Kasumi-1 (cell line): ENCODE measurements at regions not wholly inside any gene's neighbourhood (a gene's known extent, or its start where the extent isn't known, plus 50 kb on each side); places are given as distances from the start of the nearest gene placed in this dataset.
"Not testable (repeated sequence)": the region's sequence is repeated elsewhere in the genome, so short reads cannot be mapped to it uniquely, and the experiment has no call there.

Source experiments
- DNase-seq, 2 experiments: peaks; one replicate each; lab custom pipeline; 2025; lab: John Stamatoyannopoulos, UW

DNA sequence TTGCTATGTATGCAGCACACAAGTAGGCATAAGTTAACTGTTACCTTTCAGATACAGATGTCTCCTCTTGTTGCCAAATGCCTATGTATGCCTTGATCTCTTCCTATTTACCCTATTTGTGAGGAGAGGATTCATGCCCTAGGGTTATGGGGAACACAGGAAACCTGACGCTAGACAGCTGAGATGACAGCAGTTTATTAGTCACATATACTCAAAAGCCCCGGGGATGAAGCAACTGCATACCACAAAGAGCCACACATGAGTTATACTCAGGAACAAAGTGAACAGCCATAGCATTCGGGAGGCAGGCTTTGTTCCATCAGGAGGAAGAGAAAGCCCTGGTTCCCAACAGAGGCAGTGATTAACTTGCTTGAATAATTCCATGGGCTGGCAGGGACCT lies 1011.7 kb upstream of the PCDH7 start:
- DNase-seq: peak in 1 of 2 experiments; percentile 6

DNA sequence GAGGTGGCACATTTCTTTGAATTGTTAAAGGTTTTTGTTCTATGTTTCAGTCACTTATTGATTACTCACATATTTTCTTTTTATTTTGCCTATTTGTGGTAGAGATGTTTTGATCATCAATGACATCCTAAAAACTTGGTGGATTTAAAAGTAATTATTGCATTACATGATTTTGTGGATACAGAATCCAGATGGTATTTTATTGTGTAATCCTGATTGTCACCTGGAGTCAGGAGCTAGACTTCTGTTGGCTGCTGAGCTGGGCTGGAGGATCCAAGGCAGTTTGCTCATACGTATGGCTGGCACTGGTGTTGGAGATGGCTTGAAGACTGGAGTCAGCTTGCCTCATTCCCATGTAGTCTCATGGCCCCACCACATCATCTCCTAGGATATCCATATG lies 1009.6 kb upstream of the PCDH7 start:
- no peak for DNase-seq

DNA sequence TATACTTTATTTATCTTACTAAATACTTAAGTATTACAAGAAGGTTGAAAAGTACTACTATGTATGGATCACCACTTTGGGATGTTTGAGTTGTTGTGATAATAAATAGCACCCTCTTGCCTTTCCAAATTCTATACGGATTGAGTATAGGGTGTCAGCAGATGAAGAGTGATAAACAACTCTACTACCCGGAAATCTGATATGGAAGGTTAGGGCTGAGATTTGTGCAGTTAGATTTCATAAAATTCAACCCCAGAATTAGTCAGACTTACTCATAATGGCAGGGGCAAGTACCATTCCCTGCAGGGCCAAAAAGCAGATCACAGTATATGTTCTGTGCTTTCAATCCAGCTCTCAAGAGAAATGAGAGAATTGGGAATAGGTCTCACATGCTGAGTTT lies 1008.9 kb upstream of the PCDH7 start:
- DNase-seq: no peak

DNA sequence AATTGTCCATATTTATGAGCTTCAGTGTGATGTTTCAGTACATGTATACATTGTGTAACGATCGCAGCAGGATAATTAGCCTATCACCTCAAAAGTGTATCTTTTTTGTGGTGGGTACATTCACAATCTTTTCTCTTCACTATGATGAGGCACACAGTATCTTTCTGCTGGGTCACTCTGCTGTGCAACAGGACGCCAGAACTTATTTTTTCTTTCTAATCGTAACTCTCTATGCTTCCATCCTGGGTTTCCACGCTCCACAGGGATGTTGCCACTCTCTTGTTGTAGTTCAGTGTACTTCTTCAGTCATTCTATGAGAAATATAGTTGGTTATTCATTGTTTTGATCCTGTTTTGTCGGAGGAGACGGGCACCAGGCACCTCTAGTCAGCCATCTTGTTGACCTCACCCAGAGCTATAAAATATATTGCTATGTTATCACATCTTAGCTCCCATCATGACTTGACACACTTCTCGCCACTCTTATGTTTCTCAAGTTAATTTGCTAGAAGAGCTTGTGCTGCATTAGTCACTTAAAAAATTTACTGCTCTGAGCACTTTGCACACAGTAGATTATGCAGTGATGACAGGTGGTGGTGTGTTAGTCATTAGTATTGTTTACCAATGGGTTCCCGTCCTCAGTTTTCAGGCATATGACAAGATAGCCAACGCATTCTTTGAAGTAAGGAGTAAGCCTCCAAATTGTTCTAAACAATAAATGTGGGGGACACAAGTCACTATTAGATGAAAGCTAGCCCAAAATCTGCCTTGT lies 1002.7 kb upstream of the PCDH7 start:
- DNase-seq: no peak

DNA sequence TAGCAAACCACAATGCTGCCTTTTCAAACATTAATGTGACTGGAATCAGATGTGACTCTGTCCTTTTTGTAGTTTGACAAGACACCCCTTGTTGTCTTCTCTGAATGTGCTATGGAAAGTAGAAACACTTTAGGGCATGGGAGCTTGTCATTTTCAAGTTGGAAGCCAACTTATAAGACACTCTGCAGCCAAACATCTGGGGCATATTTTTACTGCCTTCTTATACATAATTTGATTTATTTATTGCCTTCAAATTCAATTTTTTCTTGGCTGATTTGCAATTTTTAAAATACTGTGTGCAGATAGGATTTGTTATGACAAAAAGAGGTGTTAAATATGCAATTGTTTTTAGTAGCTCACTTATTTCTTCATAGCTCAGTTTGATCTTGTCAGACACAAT lies 1002.0 kb upstream of the PCDH7 start:
- no peak for DNase-seq

DNA sequence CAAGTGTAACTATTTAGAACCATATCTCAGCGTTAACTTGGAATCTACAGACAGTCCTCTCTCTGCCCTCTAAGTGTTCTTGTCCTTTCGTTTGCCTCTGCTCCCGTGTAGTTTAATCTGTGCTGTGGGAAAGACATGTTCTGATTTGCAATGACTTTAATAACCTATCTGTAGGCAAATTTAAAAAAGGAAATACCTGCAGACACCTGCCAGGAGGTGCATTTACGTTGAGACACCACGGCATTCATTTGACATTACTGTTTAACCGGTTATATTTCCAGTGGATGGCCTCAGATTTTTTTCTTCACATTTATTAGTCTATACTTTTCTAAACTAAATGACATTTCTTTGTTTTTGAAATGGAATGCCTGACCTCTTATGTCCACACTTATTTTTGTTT lies 997.9 kb upstream of the PCDH7 start:
- no peak for DNase-seq

DNA sequence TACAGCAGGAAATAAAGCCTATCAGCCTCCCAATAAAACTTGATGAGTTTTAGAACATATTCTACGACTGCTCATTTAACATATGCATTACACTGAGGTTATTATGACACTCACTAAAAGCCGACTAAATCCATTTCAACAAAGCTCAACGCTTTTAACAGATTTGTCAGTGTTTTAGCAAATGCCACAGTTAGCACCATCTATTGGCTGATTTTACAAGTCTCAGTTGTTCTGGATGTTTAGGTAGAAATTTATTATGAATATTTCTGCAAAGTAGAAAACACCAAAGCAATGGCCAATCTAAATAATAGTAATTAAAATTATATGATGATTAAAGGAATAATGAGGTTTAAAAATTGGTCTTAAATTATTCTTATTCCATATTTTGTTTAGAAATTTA lies 993.2 kb upstream of the PCDH7 start:
- no peak for DNase-seq

DNA sequence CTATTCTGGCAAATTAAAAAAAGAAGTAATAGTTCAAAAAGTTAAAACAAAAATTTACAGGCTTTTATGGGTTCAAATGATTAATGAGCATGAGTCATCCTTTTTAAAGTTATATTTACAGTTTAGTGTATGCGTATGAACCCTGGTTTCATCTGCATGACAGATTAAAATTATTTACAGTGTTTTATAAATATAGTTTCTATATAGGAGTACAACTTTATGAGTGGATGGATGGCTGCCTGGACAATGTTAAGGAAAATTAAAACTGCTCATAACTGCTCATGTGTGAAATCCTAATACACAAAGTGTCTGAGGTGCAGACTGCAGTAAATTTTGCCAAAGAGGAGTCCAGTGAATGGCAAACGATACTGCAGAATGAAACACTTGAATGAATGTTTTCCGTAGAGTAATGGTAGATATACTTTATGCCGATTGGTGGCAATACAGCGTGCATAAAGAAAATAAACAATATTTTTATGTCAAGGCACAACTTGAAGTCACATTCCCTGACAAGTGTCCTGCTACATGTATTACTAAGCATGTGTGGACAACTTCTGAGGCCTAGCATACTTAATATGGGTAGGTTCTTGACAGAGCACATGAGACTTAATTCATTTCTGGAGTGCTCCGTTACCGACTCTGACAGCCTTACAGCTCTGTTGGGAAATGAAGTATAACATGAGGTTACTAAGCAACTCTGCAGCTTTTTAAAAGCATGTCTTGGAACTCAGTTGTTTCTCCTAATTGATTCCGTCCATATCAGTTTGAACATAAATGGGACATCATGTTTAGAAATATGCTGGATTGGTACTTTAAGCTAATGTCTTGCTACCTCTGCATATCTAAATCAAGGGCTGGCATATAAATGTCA lies 985.6 kb upstream of the PCDH7 start:
- no peak for DNase-seq

DNA sequence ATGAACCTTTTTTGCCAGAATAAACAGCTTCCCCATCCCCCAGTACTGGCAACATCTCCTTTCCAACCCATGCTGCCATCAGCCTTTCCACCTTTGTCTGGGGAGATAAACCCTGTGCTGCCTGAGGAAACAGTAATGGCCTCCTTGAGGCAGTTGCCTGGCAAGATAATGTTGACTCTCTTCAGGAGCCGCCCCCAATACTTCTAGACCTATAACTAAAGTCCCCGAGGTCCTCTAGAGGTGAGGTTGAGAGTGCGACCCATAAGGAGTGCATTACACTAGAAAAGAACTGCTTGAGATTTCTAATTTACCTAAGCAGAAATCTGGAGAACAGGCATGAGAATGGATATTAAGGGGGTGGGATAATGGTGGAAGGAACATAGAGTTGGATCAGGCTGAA lies 963.2 kb upstream of the PCDH7 start:
- no peak for DNase-seq

DNA sequence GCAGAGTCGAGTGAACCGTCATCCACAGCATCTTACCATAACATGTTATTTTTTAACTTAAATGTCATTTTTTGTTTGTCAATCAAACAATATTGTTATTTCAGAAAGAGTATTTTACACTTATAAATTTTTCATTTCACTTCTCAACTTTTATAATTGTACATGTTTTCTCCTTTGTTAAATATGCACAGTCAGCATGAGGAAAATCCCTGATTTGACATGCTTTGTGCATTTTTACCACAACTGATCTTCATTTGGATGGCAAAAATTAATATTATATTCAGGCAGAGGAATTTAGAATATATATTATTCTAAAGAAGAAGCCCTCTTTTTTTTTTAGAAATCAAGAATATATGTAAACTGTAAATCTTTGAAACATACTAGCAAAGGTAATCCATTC lies 958.0 kb upstream of the PCDH7 start:
- no peak for DNase-seq

DNA sequence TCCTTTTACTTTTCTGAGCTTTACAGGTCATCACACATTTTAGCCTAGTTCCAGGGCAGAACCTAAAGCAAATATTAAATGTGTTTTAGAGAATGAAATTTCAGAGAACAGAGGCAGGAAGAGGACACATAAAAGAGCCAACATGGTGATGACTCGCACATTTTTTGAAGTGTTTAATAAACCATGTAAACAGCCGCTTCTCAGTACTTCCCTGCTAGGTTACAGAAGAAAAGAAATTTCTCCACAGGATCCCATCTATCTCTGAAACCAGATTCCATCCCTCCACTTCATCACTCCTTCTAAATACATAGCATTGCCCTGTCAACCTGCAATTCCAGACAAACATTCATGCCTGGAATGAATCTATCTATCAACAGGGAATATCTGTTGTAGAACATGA lies 949.5 kb upstream of the PCDH7 start:
- DNase-seq: no peak

DNA sequence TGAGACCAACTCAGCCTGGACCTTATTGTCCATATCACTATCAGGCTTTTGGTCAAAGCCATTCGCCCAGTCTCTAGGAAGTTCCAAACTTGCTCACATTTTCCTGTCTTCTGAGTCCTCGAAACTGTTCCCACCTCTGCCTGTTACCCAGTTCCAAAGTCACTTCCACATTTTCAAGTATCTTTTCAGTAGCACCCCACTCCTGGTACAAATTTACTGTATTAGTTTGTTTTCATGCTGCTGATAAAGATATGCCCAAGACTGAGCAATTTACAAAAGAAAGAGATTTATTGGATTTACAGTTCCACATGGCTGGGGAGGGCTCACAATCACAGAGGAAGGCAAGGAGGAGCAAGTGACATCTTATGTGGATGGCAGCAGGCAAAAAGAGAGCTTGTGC lies 932.0 kb upstream of the PCDH7 start:
- DNase-seq: not testable (repeated sequence)

DNA sequence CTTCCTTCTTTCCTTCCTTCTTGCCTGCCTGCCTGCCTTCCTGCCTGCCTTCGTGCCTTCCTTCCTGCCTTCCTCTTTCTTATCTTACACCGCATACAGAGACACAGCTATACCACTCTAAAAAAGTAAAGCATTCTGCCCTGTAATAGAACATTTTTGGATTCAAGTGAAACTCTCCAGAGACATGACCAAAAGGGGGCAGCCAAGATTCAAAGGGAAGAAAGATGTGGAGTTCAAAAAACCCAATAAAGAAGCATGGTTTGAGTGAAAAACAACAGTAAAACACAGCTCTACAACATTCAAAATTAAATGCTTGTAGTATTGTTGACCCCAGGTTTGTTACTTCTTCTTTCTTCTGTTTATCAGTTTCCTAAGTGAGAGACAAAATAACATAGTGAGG lies 914.9 kb upstream of the PCDH7 start:
- peak; percentile 1 to 32 for DNase-seq

DNA sequence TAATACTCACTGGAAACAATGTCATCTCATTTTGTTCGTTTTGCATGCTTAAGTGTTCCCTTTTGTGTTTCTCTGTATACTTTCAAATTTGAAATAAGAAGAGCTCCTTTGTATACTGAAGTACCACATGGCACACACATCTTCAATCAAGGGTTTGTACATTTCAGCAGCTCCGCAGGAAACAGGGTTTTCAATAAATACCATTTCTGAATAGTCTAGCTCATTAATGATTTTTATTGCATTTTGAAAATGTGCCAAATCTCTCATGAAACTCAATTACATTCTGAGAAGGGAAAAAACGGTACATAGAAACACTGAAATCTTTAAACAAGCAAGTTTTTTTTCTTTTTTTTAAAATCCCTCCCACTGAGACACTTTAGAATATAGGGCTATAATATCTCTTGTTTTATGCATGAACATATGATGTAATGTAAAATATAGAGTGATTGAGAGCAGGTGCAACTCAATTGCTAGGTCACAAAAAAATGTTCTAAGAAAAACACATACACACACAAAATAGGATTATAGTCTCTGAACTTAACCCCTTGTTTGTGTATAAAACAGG lies 914.2 kb upstream of the PCDH7 start:
- no peak for DNase-seq

DNA sequence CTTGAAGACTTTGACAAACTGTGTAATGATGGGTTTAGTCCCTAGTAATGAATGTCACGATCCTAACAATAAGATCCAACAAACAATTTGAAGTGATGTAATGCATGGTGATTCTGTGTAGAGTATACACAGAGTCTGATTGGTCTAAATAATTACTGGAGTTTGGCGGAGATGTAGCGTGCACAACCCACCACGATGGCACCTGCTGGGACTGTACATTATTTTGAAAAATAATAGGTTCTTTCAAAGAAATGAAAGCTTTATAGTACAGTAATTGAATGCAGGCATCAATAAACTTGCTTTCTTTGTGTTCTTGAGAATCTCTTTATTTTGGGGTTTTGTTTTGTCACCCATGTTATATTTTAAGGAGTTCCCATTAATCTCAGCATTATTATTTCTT lies 902.2 kb upstream of the PCDH7 start:
- DNase-seq: no peak

DNA sequence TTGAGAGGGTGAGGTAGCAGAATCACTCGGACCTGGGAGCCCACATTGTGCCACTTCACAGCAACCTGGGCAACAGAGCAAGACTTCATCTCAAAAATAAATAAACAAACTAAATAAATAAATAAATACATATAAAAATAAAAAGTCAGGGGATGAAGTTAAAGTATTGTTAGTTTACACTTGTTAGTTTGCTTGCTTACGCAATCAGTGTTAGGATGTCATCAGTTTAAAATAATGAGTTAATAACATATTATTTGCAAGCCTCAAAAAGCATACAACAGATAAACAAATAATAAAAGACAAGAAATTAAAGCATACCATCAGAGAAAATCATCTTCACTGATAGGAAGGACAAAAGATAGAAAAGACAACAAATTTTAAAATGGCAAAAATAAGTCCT lies 891.1 kb upstream of the PCDH7 start:
- DNase-seq: no peak

DNA sequence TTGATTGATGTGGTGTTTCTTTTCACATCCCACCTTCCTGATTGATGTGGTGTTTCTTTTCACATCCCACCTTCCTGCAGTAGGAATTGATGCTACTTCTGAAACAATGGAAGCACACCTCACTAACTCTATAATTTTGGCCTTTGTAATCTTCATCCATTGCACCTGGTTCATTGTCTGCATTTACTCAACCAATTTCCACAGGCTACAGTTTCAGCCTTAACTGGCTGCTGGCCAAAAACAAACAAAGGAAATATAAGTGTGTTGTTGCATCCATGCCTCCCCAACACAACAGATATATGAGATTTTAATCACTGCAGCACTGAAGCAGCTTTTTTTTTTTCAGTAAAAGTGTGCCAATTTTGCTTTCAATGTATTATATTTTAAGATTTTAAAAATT lies 867.6 kb upstream of the PCDH7 start:
- DNase-seq: no peak

DNA sequence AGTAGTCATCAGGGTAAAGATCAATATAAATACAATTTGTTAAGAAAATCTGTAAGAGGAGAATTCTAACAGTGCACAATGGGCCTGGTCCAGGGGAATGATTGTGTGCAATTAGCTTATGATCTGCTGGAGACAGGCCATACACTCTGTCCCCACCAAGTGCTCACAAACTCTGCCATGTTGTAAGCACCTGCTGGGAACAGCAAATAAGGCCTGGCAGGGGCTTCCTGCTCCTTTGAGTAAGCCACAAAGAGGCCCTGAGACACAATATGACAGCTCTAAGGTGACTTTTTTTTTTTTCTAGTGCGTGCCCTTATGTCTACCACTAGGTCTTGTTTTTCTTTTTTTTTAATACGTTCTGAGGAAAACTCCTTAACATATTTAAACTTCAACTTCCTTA lies 866.3 kb upstream of the PCDH7 start:
- no peak for DNase-seq

DNA sequence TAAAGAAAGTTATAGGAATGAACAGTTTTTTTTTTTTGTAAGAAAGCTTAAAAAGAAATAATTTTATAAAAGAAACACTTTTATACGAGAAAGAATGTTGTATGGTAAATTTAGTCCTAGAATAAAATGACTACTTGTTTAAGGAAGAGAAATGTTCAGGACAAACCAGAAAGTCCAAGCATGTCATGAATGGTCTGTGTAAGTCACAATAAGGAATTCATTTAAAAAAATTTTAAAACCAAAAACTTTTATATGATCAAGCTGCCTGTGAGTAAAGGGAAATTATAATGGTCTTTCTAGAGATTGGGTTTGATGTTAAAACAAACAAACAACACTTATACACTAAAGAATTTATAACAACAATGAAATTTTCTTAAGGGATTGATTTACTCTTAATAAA lies 858.9 kb upstream of the PCDH7 start:
- no peak for DNase-seq

DNA sequence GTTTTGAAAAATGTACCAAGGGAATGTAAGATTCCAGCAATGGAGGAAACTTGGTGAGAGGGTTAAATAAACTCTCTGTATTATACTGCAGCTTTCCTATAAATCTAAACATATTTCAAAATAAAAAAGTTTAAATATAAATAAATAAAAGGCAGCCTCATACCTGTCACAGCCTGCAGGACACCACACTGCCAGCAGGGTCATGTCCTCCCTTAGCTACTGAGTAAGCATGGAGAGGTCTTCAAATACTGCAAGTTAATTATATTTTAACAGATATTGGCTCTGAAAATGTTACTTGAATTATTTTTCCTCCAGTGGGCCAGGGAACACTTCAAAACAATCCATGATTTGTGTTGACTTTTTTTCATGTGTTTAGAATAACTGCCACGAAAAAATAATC lies 852.8 kb upstream of the PCDH7 start:
- no peak for DNase-seq

DNA sequence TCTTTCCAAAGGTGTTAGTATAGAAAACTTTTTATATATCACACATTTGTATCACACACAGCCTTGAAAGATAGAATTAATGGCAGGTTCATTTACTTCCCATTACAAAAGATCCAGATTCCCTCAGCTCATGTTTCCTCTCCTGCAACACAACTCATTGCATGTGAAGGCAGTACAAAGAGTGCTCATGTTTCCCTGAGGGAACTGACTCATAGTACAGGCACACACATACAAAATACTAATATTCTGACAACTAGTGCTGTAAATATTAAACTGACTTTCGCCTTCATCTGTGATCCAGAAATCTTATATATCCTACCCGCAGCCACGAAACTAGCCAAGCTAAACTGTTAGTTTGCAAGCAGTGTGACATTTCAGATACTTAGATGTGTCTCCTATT lies 819.8 kb upstream of the PCDH7 start:
- no peak for DNase-seq

DNA sequence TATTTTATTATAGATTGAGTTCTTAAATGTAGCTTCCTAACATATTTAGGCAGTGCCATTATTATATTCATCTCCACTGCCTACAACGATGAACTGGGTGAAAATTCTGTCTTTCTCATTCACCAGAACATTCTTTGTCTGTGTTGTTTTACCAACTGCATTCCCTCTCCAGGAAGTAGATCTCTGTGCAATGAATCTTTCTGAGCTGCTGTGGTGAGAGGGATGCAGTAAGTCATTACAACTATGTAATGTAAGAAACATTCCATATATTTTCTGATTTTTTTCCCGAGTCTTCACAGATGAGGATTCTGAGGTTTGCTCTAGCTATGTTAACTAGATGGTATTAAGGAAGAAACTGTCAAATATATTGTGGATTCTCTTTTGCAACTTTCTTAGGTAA lies 811.9 kb upstream of the PCDH7 start:
- DNase-seq: no peak

DNA sequence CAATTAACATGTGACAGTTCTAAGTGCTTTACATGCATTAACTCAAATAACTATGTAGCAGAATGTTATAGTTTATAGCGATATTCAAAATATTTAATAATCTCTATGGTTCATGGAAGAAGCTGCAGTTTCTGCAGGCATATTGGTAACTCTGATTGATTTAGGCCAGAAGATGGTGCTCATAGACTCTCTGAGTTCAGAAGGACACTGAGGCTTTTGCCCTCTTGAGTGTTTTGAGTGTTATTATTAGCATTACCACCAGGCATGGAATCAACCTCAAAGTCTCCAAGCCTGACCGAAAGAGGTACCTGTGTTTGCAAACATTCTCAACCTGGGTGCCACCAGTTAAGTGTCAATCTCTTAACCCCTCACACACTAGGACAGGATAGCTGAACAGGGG lies 792.3 kb upstream of the PCDH7 start:
- DNase-seq: no peak
